Activated CD4-positive, alpha-beta T cell treated with anti-CD3 and anti-CD28 coated beads, Interleukin-2, amount 50 U/mL, for 4 hours (primary cell): ENCODE measurements at regions not wholly inside any gene's neighbourhood (a gene's known extent, or its start where the extent isn't known, plus 50 kb on each side); places are given as distances from the start of the nearest gene placed in this dataset.
"Not testable (repeated sequence)": the region's sequence is repeated elsewhere in the genome, so short reads cannot be mapped to it uniquely, and the experiment has no call there.

Source experiments
- DNase-seq, 2 experiments: peaks; one replicate each; pipeline ENCODE4 v3.0.0-alpha.2; 2020

- no peak for DNase-seq
Observed at GRCh38 chr6:169000022-169000421, 253.6 kb downstream of the THBS2 start.

- DNase-seq, result no peak
Observed at GRCh38 chr6:168999392-168999791, 254.3 kb downstream of the THBS2 start.

- DNase-seq, result no peak
Observed at GRCh38 chr6:168996356-168996625, 257.4 kb downstream of the THBS2 start.

- no peak for DNase-seq
Observed at GRCh38 chr6:168995526-168996355, 257.9 kb downstream of the THBS2 start.

- no peak for DNase-seq
Observed at GRCh38 chr6:168994956-168995355, 258.7 kb downstream of the THBS2 start.

GRCh38 chr6:168992446-168993144 is 261.1 kb downstream of the THBS2 start:
- no peak for DNase-seq

GRCh38 chr6:168991695-168992094 is 262.0 kb downstream of the THBS2 start:
- not testable (repeated sequence) for DNase-seq

DNA sequence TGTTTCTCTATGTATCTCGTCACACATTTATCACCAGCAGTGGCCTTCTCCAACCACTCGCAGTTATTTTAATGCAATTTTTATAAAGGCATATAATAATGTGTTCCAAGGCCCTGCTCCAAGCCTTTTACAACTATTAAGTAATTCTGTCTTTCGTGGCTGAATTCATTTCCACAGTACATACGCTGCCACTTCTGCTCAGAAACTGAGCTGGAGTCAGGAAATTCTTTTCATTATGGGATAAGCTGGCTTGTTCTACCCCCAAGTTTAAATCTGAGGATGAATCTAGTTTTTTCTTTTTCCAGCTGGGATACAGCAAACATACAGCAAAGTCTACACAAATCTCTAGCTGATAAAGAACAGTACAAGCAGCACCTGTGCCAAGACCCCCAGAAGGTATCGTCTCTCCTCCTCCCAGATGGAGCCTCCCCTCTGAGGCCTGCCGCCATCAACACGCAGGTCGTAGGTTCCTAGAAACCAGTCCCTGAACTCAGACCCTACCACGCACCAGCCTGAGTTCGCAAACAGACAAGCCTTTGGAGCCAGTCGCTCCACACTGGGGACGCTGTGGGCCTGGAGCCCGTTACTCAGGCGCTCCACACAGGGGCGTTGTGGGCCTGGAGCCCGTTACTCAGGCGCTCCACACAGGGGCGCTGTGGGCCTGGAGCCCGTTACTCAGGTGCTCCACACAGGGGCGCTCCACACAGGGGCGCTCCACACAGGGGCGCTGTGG is 263.5 kb downstream of the THBS2 start:
- DNase-seq, result no peak

DNA sequence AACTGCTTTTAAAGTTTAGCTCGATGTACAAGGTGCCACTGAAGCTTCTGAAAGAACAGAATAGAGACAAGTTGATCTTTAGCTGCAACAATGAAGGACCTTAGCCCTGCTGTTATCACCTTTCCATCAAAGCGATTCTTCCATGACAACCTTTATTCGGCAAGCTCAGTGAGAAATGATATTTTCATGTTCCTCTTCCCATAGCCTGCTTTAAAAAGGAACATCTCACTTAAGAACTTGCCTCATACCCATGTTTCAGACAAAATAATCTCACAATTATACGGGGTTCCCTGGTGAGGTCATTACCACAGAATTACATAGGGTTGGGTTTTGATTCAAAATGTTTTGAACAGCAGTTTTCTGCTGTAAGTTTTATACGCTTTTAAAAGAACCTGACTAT is 264.2 kb downstream of the THBS2 start:
- no peak for DNase-seq

DNA sequence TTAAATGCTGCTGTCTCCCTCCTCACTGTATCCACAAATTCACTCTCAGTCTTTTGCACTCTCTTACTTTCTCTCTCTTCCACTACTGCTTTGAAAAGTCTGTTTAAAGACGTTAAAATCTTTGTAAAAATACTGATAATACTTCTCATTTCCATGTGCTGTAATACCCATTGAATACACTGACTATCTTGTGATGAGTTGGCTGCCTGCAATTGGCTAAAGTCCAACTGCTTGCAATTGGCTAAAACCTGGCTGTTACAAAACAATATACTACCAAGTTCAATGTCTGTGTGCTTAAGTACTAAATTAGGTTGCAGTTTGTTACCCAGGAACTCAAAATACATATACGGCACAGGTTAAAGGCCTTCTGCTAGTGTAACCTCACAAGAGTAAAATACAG is 264.8 kb downstream of the THBS2 start:
- no peak for DNase-seq

- no peak for DNase-seq
Observed at GRCh38 chr6:168988280-168988679, 265.4 kb downstream of the THBS2 start.

- DNase-seq, result no peak
Observed at GRCh38 chr6:168985705-168986104, 267.9 kb downstream of the THBS2 start.

GRCh38 chr6:168983925-168984324 is 269.7 kb downstream of the THBS2 start:
- DNase-seq, result no peak

GRCh38 chr6:168981187-168981586 is 272.5 kb downstream of the THBS2 start:
- DNase-seq, result no peak

DNA sequence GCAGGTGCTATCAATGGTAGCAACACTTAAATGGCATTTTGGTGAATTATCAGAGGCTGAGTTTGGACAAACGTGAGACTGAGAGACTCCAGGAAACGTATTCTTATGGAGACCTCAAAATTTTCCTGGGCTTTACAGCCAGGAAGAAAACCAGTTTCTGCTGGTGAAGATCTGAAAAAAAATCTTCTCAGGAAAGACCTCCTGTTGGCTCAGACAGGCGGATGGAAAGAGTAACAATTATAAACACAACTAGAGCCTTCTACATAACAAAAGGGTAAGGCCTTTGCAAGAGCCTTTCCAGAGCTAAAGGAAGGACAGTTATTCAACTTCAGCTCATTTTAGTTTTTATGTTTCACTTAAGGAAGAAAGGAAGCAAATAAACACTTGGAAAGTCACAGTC is 274.4 kb downstream of the THBS2 start:
- DNase-seq, result no peak

DNA sequence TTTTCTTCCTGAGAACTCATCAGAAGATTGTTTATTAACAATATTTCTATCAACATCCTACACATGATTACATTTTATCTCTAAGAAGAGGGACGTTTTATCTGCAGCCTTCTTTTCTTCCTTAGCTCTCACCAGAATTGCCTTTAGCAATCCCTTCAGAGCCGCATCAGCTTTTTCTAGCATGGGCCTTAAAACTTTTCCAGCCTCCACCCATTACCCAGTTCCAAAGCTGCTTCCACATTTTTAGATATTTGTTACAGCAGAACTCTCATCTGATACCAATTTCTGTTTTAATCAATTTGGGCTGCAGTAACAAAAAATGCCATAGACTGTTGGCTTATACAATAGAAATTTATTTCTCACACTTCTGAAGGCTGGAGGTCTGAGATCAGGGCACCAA is 281.5 kb downstream of the THBS2 start:
- no peak for DNase-seq

DNA sequence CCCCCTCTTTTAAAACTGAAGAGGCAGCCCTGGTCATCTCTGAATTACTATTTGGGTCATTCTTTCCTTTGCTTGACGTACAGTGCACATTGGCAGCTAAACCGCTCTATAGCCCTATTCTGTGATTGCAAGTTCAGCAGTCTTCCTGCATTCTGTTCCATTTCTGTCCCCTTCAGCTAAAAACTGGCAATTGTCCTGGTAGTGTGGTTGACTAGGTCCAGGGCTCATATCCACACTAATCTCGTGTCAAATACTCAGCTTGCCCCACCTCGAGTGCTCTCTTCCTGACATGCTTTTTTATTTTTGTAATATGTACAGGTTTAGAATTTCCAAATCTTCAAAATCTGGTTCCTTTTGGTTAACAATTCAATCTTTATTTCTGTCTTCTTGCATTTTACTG is 282.1 kb downstream of the THBS2 start:
- no peak for DNase-seq

GRCh38 chr6:168968801-168969200 is 284.8 kb downstream of the THBS2 start:
- DNase-seq, result no peak

- DNase-seq, result no peak
Observed at GRCh38 chr6:168968228-168968627, 285.4 kb downstream of the THBS2 start.

GRCh38 chr6:168967281-168967925 is 286.2 kb downstream of the THBS2 start:
- no peak for DNase-seq

DNA sequence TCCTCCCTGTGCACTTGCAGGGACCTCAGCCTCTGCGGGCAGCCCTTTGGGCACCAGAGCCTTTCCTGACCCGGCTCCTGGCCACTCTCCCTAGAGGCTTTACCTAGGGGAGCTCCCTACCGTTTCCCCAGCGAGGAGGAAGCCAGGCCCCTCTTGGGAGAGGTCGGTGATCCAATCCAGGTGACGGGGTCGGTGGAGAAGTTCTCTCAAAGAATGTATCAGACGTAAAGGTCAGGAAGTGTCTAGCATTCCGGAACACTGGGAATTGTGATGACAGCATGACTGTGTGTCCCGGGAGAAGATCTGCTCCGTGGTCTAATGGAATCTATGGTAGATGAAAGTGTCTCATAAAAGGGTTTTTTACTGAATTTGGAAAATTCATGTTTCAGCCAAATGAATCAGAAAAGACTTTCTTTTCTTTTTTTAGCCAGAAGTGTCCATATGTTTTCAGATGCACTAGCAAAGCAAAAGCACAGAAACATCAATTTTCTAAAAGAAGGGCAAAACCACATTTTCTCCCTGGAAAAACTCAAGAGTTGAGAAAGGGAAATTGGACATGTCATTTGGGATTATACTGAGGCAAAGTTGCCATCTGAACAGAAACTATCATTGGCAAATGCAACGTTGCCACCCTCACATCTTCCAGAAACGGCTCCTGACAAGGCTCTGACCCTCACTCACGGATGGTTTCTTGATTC is 289.4 kb downstream of the THBS2 start:
- no peak for DNase-seq

DNA sequence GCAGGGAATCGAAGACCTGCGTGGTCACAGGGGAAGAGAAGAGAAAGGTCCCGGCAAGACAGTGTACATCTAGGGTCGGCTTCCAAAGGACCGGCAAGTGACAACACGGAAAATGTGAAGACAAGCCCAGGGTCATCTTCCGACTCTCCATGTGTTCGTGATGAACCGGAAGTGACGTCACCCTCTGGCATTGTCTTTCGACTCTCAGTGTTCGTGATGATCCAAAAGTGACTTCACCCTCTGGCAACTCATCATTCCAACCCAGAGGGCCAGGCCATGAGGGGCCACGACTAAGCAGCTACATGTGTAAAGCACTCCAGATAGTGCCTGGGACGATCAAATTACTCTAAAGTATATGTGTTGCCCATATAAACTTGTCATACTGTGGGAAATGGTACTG is 290.8 kb downstream of the THBS2 start:
- DNase-seq, result no peak

DNA sequence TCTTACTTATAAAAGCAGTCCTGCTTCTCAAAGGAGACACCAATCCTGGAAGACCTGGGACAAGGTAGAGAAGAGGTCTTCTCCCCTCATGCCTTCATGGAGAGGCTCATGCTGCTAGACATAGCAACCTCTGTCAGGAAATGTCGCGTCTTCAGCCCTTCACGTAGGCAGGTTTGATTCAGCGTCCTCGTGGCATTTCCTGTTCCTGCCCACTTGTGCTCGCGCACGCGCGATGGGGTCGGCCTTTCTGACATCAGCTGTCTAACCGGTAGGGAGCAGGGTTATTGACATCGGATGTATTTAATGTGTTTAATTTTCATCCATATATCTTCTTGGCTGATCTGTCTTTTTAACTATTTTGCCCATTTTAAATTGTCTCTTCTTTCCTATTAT is 292.4 kb downstream of the THBS2 start:
- no peak for DNase-seq
